Activated effector memory CD4-positive, alpha-beta T cell treated with anti-CD3 and anti-CD28 coated beads, Interleukin-2, amount 50 U/mL, for 16 hours (primary cell): ENCODE measurements at regions not wholly inside any gene's neighbourhood (a gene's known extent, or its start where the extent isn't known, plus 50 kb on each side); places are given as distances from the start of the nearest gene placed in this dataset.

Source experiments
- DNase-seq: peaks from one replicate; pipeline ENCODE4 v3.0.0-alpha.2; 2020

DNA sequence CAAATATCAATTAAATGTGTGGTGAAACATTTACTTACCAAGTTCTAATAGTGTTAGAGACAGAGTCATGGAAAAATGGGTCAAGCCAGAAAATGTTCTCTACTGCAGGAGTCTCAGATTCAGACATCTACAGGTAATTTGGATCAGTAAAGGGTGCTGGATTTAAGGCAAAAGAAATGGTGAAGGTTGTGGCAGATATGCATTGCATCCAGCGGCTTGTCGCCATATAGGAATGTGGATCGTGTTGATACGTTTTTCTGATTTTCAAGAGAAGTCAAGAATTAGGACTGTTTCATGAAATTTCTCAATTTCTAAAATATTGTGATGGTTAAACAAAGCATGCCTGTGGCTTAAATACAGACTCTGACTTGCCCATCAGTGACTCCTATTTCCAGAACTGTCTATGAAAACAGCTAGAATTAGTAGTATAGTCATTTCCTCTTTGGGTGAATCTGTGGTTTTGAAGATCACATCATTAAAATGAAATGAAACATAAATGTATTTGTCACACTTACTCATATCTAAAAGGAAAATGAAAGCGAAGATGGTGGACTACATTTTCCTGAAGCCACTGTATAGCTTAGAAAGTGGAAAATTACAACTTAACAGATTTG is 110.1 kb upstream of the VEGFC start:
- no peak for DNase-seq

DNA sequence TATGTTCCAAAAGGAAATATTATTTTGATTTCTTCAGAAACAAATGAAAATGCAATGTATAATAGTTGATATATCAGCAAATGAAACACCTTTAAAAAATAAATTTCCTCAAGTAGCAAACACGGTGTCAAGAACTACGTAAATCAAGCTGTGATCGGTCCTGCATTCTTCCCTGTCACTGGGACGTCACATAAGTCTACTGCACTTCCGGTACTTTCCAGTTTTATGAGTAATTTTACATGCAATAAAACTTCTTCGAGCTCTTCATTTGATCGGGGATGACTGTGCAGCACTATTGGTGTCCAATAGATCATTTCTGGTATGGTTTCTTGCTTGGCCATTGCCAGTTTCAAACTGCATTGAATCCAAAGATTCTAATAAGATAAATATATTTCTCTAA is 114.0 kb upstream of the VEGFC start:
- DNase-seq = no peak

DNA sequence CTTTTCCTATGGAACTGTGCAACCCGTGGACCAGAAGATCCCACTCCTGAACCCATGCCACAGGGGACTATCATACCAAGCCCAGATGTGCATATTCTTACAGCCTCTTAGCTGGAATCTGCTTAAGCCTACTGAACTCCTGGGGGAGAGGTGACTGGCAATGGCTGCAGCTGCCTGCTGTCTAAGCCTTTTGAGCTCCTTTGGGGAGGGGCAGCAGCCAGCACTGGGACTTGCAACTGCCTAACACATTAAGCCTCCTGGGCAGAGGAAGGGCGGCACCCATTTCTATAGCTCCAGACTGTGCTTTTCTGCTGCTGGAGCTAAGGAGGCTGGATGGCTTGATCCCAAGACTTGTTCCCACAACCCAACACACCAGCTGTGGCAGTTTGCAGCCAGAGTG is 117.9 kb upstream of the VEGFC start:
- no peak for DNase-seq

DNA sequence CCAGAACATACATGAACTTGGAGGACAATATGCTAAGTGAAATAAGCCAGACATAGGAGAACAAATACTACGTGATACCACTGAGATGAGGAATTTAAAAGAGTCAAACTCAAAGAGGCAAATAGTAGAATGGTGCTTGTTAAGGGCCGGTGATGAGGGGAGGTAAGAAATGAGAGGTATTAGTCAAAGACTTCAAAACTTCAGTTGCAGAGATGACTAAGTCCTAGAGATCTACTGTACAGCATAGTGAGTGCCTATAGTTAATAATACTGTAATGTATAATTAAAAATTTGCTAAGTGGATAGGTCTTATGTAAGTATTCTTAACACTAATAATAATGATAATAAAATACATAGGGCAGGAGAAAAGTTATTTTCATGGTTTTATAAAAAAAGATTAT is 126.9 kb upstream of the VEGFC start:
- DNase-seq = no peak

DNA sequence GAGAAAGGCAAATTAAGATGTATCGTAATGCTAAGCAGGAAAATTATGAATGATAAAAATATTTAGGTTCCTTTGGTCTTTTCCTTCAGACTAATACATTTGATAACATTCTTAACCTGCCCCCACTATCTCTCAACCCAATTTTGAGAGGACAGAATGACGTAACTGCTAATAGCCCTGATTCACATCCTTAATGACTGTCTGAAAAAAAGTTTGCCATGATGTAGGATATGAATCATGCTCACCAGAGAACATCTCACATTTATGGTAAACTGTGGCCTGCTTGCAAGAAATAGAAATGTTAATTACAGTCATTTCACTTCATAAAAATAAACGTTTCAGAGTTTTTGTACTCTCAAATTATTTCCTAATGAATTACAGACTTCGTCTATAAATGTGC is 128.0 kb upstream of the VEGFC start:
- no peak for DNase-seq

DNA sequence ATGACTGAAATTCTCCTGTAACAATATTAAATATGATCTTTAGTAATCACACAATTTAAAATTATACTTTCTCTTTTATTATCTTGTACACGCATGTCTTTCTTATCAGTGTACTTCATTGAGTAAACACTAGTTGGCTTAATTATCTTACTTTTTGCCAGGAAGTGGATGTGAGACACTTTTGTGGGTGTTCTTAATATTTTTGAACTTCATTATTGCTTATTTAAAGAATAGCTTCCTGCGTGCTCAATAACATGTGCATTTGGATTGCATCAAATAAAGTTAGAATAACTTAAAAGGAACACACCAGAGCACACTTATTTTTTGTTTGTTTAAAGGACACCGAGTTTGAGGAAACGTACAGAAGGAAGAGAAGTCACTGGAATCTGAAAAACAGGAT is 128.5 kb upstream of the VEGFC start:
- DNase-seq = no peak

DNA sequence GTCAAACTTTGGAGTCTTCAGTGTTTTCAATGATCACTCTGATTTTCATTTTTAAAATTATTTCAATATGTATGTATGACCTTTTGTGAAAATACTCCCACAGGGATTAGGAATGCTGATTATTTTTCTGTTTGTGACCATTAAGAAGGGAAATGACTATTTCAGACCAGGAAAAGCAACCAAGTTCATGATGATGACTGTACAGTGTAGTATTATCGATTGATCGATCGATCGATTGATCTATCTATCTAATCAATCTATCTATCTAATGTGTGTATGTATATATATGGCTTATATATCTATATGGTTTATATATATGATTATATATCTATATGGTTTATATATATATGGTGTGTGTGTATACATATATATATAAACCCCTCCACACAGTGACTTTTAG is 131.5 kb upstream of the VEGFC start:
- DNase-seq = no peak

DNA sequence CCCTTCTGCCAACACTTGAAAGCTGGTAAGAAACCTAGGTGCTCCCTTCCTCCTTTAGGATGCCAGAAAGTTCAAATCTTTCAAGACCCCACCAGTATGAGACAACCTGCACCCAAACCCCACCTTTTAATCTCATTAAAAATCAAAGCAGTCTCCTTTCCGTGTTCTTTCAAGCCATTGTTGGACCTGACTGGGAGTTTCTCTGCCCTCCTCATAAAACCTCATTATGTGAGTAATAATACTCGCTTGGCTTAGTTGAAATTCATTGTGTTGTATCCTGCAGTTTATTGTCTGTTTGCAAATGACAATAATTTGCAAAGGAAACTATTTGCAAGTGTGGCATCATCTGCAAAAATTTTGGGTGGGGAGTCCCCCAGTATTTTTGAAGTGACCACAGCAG is 133.2 kb upstream of the VEGFC start:
- DNase-seq = no peak

DNA sequence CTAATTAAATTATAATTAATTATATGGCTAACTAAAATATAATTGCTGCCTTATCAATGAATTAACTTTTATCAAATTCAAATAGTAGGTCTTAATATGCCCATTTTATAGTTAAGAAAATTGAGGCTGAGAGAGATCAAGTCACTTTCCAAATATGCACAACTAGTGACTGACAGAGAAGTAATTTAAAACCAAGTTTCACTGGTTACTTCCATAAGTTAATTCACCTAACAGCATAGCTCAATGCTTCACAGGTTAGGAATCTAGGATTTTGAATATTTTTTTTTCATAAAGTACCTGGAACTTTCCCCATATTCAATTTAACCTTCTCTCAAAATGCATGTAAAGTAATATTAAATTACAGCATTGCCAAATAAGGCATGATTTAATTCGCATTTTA is 134.4 kb upstream of the VEGFC start:
- DNase-seq = no peak

DNA sequence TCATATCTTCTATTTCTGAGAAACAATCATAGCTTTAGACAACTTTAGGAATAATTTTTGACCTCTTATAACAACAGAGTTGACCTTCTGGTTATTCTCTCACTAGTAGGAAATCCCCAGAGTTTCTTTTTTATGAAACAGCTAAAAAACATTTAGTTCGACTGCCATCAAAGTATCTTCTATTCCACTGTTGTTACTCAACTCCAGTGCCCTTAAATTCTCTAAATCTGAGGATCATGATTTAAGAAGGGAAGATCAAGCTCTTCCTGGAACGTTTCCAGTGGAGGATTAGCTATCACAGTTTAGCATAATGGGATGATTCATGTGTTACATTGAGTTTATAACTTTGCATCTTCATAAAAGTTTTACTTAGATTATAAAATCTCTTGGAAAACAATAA is 134.9 kb upstream of the VEGFC start:
- DNase-seq = no peak

DNA sequence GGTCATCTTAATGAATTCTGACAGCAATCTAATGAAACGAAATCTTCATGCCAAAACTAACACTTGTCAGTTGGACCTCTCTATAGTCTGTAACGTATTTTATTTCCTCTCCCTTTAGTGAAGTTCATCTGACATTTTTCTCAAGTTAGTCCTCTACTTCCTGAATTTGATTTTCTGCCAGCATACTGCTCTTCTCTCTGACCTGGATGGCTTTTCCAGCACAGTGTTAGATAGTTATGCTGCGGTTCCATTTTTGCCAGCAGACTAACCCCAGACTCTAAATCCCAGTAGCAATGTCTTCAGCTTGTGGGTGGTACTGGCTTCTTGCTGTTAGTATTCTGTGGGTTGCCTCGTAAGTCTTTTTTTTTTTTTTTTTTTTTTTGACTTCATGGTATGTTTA is 146.7 kb upstream of the VEGFC start:
- DNase-seq = no peak

DNA sequence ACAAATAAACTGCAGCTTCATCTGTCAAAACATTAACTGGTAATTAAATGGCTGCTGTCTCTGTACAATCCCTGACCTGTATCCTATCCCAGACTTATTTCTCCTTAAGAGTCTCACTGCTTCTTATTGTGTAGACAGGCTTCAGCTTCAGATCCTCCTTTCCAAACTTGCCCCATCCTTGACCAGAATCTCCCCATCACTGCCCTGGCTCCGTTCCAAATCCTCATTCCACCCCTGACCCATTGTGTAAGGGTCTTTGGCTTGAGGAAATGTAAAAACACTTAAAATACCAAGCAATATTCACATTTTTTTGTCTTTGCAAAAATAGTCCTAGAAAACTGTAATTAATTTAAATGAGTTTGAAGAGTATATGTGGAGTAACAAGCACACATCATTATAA is 152.6 kb upstream of the VEGFC start:
- DNase-seq = no peak

DNA sequence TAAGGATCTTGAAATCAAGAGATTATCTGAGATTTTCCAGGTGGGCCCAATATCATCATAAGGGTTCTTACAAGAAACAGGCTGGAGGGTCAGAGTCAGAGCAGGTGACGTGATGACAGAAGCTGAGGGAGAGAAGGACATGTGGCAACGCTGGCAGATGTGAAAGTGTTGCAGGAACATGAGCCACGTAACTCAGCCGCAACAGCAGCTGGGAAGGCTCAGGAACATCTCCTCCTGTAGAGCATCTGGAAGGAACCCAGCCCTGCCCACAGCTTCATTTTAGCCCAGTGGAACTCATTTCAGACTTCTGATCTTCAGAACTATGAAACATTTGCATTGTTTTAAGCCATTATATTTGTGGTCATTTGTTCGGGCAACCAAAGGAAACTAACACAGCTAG is 156.3 kb upstream of the VEGFC start:
- no peak for DNase-seq

DNA sequence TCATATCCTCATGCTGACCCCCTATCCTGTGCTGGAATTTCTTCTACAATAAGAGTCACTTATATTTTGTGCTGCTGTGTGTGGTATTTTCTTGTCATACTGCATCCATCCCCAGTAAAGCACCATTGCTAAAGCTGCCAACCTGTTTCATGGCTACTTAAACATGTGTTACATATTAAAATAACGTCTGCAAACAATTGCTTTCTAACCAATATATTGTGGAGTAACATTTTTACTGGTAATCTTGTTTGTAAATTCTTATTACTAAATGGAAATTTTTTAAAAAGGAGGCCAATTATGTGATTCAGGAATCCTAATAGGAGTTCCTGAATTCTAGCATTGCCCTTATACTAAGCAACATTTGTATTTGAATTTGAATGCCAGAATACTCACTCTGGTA is 160.3 kb upstream of the VEGFC start:
- no peak for DNase-seq

DNA sequence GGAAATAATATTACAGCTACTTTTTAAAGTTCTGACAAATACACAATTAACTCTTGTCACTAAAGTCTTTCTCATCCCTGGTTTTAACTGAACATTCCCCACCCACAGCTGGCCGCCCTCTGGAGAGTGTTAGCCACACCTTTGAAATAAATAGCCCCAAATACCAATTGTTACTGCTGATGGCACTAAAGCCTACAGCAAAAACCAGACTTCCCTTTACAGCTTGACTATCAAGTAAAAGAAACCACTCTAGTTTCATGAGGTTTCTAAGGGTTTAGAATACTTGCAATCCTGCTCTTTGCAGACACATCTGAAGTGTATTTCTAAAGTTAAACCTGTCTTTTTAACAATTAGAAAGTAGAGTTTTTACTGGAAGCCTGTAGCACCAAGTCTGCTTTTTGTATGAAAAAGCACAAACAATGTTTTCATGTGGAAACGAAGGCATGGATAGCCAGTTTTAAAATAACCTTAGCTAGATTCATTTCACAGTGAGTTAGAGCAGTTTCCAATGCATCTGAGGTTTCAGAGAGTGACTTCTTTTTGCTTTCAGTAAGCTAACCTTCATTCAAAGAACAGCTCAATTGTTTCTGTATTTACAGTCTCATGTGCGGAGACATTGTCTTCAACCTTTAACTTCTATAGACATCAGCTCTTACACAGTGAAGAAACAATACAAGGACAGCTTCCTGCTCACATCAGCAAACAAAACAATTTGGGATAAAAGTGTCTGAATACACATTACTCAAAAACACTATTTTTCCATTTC is 164.8 kb upstream of the VEGFC start:
- DNase-seq = no peak

DNA sequence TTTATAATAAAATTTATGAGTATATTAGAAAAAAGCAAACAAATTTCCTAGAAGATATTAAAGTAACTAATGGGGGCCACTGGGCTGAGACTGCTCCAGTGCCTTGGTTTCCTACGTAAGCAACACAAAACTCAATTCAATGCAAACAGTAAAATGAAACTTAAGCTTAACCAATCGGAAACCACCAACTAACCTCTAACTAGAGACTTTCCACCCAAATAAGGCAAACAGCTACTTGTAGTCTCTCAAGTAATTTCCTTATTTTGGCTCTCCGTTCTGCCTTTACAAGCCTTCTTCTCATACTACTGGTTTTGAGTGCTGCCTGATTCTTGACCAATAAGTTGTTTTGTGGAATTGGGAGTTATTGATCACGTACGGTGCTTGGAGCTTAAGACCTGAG is 167.3 kb upstream of the VEGFC start:
- DNase-seq = no peak

DNA sequence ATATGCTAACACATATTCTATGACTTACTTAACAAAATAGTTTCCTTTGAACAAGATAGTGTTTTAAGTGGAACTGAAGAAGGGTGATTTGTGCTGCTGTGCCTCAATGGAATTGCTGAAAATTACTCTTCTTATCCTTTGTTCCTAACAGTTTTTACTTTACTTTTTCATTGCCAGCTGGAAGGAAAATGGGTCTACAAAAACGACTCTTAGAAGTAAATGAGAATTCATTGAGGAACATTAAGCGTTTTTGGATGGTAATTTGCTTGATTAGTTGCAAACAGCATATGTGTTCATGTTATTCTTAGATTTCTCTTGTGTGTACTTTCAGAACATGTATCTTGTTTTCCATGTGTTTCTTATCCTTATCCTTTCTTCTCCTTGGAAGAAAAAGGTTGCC is 170.4 kb upstream of the VEGFC start:
- DNase-seq = no peak

DNA sequence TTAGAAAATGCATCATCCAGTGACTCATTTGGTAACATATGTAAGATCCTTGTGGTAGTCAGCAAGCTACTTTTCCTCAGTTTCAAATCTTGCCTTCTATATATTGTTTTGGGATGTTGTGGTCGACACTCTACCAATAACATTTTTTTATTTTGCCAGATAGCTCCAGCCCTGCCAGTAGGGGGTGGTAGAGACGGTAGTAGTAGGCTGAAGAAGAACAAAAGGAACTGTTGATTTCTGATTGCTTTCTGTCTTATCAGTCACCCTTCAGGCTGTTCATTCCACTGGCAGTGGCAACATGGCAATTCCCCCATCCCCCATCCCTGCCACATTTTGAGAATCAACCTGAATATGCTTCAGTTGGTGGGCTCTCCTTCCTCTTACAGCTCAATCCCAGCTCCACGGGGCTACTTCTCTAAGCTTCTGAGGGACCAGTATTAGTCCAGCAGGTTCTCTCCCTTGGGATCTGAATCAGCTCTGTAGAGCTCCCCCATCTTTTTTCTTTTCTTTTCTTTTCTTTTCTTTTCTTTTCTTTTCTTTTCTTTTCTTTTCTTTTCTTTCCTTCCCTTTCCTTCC is 171.5 kb upstream of the VEGFC start:
- no peak for DNase-seq

DNA sequence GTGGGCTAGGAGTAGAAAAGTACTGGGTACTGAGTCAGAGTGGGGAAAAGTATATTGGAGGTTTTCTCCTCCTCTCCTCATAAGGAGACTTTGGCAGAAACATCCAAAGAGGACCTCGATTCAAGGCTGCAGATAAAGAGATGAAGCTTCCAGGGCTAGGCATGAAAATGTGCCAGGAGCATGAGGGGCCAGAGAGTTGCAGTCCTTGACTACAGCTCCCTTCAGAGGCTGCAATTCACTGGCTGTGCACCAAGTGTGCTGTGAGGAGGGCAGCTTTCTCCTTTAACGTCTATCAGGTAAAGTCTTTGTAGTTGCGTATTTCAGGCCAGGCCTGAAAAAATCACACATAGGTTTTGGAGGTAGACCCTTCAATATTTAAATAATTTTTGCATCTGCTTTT is 174.9 kb upstream of the VEGFC start:
- no peak for DNase-seq

DNA sequence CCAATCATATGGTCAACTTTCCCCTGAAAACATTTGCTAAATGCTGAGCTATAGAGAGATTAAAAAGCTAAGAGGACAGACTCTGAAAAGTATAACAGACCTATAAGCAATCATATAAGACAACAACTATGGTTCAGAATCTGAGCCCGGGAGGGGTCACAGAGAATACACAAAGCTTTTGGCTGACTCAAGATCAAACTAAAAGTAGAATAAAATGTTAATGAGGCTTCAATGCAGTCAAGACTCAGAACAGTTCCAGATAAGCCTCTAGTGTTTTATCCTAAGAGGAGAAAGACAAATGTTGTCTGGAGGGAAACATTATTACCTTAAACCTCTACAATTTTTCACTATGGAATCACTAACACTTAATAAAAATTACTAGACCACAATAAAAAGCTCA is 175.4 kb upstream of the VEGFC start:
- DNase-seq = no peak

DNA sequence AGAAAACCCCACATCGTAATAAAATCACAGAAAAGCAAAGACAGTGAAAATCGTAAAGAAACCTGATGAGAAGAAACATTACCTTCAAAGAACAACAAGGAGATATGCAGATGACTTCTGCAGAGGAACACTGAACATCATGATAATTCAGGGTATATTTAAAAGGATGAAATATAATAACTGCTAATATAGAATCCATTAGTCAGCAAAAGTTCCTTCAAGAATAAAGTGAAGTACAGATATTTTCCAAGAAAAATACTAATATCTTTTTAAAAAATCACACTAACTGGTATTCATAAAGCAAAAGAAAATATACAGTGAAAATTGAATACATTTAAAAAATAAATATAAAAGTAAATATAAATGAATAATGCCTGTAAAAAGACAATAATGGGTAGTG is 176.3 kb upstream of the VEGFC start:
- DNase-seq = no peak

DNA sequence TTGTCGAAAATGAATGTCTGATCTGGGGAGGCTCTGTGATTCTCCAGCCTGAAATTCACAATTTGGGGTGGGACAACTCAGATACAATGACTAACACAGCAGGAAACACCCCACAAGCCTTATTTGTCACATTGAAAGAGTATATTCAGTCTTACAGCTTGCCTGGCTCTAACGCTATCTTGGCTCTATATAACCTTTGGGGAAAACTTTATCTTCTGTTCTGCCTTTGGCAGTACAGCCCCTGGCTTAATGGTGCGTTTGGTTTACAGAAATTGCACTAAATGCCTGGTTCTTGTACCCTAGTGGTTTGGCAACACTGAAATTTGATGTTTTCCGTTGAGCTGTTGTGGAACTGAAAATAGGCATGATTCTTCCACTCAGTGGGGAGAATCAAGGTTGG is 178.1 kb upstream of the VEGFC start:
- no peak for DNase-seq

DNA sequence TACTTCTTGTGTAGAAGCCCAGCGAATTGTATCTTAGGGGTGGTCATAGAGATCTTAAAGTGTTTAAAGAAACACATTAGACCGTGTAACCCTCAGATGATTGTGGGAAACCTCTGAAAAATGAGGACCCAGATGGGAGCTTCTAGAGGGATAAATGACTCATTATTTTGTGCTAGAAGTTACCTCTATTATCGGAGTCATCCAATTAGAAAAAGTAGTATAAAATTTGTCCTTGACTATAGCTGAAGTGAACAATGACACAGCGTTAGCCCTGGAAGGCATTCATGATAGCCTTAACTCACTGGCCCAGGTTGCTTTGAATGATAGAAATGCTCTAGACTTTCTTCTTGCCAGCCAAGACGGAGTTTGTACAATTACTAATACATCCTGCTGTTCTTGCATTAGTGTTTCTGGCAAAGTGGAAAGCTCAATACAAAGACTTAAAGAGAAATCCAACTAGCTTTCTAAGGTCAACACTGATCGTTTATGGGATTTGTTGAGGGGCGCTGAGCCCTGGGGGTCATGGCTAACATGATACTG is 178.9 kb upstream of the VEGFC start:
- DNase-seq = no peak

DNA sequence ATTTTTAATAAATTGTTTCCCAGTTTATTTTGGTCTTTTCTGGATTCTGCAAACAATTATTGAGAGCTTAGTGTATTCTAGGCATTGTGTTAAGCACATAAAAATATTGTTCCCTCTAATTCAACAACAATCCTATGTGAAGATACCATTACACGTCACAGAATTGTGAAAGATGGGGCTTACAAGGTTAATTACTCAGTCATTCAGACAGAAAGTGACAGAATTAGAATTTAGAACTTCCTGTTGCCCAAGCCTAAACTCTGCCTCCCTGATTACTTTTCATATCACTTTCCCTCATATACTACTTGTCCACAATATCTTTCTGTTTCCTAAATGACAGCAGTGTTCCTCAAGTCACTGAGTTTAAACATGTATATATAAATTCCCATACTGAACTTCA is 186.7 kb upstream of the VEGFC start:
- no peak for DNase-seq

DNA sequence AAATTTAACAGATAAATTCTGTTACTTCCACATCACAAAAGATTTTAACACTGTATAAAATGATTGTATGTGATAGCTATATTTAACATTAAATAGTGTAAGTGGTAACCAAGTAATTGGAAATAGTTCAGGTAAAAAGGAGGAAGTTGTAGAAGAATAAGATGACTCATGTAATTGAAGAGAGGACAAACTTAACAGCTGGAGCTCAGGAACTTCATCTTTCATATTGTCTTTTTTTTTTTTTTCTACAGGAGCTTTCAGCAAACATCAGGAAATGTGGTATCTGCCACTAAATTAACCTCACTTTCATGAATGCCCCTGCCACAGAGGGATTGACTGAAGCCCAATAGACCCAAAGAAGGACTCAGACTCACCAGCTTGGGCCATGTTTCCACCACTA is 188.4 kb upstream of the VEGFC start:
- no peak for DNase-seq
